Temporal lobe (tissue), 1 donor: ENCODE measurements at regions not wholly inside any gene's neighbourhood (a gene's known extent, or its start where the extent isn't known, plus 50 kb on each side); places are given as distances from the start of the nearest gene placed in this dataset. TPM values are rescaled to one million over a fixed set of nuclear protein-coding genes. Genes with fewer than 3 reads are reported as not detected.

ENCODE experiments used
- small RNA-seq: library from RNA; depleted of rRNA; stranded (forward); fragments of <200 nt; gene quantifications from one replicate; pipeline ENCODE3, GENCODE V24; 2014; ENCODE audit warnings: low replicate concordance

Small RNA genes lying in the stretch of these regions (small RNA-seq; reads per million reads assigned to genes)
- gene AL137067.1 (not detected), gene AL137067.2 (not detected)
